ENCODE measurements at regions not wholly inside any gene's neighbourhood (a gene's known extent, or its start where the extent isn't known, plus 50 kb on each side); places are given as distances from the start of the nearest gene placed in this dataset.

DNA sequence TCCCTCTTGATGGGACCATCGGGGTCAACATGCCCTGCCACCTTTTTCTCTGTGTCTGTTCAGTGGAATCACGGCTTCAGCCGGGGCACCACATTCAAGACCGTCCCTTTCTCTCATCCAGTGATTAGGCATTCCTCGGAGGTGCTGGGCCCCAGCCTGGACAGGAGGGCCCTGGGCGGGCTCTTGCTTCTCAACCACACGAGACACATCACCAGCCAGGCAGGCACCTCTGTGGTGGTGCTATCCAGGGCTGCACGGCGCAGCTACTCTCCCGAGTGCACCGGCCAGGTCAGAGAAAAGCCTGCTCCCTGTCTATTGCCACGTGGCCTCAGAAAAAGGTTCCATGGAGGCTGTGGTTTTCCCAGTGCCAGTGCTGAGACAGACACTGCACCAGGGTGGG is 255.2 kb upstream of the IRX1 start:
- Histone ChIP-seq H3K27me3 (ENCODE audit: insufficient read depth) (no peaks in the 10 kb centered on the region), H3F3A (replicated peaks; ENCODE audit: low read depth) (no peaks in the 10 kb centered on the region), H3K4me2 (no peak overlapping the region), H3K9me2 (ENCODE audit: insufficient read depth) (no peaks in the 10 kb centered on the region), H3K4me3 (no peak overlapping the region), H3K36me3 (ENCODE audit: insufficient read depth) (no peaks in the 10 kb centered on the region), H4K20me1 (replicated peaks; ENCODE audit: insufficient read depth) (no peaks in the 10 kb centered on the region), H2AFZ (no peak overlapping the region), H3K27ac (ENCODE audit: low read depth) (no peak overlapping the region), H3K79me2 (replicated peaks; ENCODE audit: insufficient read depth) (no peaks in the 10 kb centered on the region), H3K4me1 (ENCODE audit: insufficient read depth) (no peaks in the 10 kb centered on the region)
- no peaks in the 10 kb centered on the region for H3K4me1 Mint-ChIP-seq
- H3K4me3 Mint-ChIP-seq = no peak overlapping the region
- H3K9me3 Mint-ChIP-seq = no peaks in the 10 kb centered on the region; the same call in 2 of the 3 replicates
- no peak for ATAC-seq
- TF ChIP-seq EZH2phosphoT487 (IDR thresholded peaks at IDR 0.05; ENCODE audit: unreplicated experiment) (no peak), STAT1 (IDR thresholded peaks at IDR 0.05; ENCODE audit: unreplicated experiment) (no peak), ZNF331 (CRISPR knock-in tag; IDR thresholded peaks at IDR 0.05; ENCODE audit: low read depth) (no peak), CREB1 (CRISPR knock-in tag; IDR thresholded peaks at IDR 0.05; ENCODE audit: low read depth) (no peak), ZNF114 (CRISPR knock-in tag; IDR thresholded peaks at IDR 0.05) (no peak), EZH2 (IDR thresholded peaks at IDR 0.05; ENCODE audit: low read depth, unreplicated experiment) (no peak), POLR2AphosphoS5 (IDR thresholded peaks at IDR 0.05; ENCODE audit: low read depth) (no peak), NANOG (IDR thresholded peaks at IDR 0.05; ENCODE audit: borderline replicate concordance) (no peak), JUNB (IDR thresholded peaks at IDR 0.05; ENCODE audit: unreplicated experiment) (no peak)
- TF ChIP-seq, protein P1, sequence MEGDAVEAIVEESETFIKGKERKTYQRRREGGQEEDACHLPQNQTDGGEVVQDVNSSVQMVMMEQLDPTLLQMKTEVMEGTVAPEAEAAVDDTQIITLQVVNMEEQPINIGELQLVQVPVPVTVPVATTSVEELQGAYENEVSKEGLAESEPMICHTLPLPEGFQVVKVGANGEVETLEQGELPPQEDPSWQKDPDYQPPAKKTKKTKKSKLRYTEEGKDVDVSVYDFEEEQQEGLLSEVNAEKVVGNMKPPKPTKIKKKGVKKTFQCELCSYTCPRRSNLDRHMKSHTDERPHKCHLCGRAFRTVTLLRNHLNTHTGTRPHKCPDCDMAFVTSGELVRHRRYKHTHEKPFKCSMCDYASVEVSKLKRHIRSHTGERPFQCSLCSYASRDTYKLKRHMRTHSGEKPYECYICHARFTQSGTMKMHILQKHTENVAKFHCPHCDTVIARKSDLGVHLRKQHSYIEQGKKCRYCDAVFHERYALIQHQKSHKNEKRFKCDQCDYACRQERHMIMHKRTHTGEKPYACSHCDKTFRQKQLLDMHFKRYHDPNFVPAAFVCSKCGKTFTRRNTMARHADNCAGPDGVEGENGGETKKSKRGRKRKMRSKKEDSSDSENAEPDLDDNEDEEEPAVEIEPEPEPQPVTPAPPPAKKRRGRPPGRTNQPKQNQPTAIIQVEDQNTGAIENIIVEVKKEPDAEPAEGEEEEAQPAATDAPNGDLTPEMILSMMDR (conservative IDR thresholded peaks at IDR 0.05; ENCODE audit: low read depth in 2 of 2) = no peak
- TF ChIP-seq, protein P2, sequence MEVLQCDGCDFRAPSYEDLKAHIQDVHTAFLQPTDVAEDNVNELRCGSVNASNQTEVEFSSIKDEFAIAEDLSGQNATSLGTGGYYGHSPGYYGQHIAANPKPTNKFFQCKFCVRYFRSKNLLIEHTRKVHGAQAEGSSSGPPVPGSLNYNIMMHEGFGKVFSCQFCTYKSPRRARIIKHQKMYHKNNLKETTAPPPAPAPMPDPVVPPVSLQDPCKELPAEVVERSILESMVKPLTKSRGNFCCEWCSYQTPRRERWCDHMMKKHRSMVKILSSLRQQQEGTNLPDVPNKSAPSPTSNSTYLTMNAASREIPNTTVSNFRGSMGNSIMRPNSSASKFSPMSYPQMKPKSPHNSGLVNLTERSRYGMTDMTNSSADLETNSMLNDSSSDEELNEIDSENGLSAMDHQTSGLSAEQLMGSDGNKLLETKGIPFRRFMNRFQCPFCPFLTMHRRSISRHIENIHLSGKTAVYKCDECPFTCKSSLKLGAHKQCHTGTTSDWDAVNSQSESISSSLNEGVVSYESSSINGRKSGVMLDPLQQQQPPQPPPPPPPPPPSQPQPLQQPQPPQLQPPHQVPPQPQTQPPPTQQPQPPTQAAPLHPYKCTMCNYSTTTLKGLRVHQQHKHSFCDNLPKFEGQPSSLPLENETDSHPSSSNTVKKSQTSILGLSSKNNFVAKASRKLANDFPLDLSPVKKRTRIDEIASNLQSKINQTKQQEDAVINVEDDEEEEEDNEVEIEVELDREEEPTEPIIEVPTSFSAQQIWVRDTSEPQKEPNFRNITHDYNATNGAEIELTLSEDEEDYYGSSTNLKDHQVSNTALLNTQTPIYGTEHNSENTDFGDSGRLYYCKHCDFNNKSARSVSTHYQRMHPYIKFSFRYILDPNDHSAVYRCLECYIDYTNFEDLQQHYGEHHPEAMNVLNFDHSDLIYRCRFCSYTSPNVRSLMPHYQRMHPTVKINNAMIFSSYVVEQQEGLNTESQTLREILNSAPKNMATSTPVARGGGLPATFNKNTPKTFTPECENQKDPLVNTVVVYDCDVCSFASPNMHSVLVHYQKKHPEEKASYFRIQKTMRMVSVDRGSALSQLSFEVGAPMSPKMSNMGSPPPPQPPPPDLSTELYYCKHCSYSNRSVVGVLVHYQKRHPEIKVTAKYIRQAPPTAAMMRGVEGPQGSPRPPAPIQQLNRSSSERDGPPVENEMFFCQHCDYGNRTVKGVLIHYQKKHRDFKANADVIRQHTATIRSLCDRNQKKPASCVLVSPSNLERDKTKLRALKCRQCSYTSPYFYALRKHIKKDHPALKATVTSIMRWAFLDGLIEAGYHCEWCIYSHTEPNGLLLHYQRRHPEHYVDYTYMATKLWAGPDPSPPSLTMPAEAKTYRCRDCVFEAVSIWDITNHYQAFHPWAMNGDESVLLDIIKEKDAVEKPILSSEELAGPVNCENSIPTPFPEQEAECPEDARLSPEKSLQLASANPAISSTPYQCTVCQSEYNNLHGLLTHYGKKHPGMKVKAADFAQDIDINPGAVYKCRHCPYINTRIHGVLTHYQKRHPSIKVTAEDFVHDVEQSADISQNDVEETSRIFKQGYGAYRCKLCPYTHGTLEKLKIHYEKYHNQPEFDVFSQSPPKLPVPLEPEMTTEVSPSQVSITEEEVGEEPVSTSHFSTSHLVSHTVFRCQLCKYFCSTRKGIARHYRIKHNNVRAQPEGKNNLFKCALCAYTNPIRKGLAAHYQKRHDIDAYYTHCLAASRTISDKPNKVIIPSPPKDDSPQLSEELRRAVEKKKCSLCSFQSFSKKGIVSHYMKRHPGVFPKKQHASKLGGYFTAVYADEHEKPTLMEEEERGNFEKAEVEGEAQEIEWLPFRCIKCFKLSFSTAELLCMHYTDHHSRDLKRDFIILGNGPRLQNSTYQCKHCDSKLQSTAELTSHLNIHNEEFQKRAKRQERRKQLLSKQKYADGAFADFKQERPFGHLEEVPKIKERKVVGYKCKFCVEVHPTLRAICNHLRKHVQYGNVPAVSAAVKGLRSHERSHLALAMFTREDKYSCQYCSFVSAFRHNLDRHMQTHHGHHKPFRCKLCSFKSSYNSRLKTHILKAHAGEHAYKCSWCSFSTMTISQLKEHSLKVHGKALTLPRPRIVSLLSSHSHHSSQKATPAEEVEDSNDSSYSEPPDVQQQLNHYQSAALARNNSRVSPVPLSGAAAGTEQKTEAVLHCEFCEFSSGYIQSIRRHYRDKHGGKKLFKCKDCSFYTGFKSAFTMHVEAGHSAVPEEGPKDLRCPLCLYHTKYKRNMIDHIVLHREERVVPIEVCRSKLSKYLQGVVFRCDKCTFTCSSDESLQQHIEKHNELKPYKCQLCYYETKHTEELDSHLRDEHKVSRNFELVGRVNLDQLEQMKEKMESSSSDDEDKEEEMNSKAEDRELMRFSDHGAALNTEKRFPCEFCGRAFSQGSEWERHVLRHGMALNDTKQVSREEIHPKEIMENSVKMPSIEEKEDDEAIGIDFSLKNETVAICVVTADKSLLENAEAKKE (CRISPR knock-in tag; IDR thresholded peaks at IDR 0.05) = no peak
- TF ChIP-seq, protein P3, sequence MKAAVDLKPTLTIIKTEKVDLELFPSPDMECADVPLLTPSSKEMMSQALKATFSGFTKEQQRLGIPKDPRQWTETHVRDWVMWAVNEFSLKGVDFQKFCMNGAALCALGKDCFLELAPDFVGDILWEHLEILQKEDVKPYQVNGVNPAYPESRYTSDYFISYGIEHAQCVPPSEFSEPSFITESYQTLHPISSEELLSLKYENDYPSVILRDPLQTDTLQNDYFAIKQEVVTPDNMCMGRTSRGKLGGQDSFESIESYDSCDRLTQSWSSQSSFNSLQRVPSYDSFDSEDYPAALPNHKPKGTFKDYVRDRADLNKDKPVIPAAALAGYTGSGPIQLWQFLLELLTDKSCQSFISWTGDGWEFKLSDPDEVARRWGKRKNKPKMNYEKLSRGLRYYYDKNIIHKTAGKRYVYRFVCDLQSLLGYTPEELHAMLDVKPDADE (IDR thresholded peaks at IDR 0.05) = no peak
- TF ChIP-seq, protein P4, sequence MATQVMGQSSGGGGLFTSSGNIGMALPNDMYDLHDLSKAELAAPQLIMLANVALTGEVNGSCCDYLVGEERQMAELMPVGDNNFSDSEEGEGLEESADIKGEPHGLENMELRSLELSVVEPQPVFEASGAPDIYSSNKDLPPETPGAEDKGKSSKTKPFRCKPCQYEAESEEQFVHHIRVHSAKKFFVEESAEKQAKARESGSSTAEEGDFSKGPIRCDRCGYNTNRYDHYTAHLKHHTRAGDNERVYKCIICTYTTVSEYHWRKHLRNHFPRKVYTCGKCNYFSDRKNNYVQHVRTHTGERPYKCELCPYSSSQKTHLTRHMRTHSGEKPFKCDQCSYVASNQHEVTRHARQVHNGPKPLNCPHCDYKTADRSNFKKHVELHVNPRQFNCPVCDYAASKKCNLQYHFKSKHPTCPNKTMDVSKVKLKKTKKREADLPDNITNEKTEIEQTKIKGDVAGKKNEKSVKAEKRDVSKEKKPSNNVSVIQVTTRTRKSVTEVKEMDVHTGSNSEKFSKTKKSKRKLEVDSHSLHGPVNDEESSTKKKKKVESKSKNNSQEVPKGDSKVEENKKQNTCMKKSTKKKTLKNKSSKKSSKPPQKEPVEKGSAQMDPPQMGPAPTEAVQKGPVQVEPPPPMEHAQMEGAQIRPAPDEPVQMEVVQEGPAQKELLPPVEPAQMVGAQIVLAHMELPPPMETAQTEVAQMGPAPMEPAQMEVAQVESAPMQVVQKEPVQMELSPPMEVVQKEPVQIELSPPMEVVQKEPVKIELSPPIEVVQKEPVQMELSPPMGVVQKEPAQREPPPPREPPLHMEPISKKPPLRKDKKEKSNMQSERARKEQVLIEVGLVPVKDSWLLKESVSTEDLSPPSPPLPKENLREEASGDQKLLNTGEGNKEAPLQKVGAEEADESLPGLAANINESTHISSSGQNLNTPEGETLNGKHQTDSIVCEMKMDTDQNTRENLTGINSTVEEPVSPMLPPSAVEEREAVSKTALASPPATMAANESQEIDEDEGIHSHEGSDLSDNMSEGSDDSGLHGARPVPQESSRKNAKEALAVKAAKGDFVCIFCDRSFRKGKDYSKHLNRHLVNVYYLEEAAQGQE (IDR thresholded peaks at IDR 0.05; ENCODE audit: unreplicated experiment) = no peak
- DNase-seq (ENCODE audit: low spot score) = no peak
- H3K27me3 Mint-ChIP-seq (ENCODE audit: insufficient read depth, low read depth, poor library complexity) = peaks cover 4% of the 10 kb centered on the region
- no peak overlapping the region for H3K27ac Mint-ChIP-seq
- H3K36me3 Mint-ChIP-seq (ENCODE audit: low read depth) = no peaks in the 10 kb centered on the region
